ENCODE measurements at regions not wholly inside any gene's neighbourhood (a gene's known extent, or its start where the extent isn't known, plus 50 kb on each side); places are given as distances from the start of the nearest gene placed in this dataset.

DNA sequence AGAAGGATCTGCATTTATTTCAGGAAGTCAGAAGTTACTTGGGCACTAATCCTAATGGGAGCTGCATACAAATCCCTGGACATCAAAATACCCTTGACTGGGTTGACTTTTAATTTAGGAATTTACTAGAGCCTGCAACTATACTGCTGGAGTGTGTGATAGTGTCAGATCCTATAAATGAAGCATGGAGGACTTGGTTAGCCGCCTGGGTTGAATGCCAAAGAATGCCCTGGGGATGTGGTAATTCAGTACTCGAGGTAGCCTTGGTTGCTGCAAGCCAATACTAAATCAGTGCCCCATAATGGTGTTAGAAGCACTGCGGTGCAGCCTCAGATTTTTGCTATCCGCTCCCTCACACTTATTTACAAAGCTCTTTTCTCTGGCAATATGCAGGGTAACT lies 184.9 kb downstream of the CAPZA3 start:
- TF ChIP-seq, protein P1, sequence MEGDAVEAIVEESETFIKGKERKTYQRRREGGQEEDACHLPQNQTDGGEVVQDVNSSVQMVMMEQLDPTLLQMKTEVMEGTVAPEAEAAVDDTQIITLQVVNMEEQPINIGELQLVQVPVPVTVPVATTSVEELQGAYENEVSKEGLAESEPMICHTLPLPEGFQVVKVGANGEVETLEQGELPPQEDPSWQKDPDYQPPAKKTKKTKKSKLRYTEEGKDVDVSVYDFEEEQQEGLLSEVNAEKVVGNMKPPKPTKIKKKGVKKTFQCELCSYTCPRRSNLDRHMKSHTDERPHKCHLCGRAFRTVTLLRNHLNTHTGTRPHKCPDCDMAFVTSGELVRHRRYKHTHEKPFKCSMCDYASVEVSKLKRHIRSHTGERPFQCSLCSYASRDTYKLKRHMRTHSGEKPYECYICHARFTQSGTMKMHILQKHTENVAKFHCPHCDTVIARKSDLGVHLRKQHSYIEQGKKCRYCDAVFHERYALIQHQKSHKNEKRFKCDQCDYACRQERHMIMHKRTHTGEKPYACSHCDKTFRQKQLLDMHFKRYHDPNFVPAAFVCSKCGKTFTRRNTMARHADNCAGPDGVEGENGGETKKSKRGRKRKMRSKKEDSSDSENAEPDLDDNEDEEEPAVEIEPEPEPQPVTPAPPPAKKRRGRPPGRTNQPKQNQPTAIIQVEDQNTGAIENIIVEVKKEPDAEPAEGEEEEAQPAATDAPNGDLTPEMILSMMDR (IDR thresholded peaks at IDR 0.05), result no peak
- TF ChIP-seq POLR2AphosphoS5 (IDR thresholded peaks at IDR 0.05) (no peak), POLR2A (IDR thresholded peaks at IDR 0.05) (no peak)
